Osteocyte (in vitro differentiated cells): ENCODE measurements at regions not wholly inside any gene's neighbourhood (a gene's known extent, or its start where the extent isn't known, plus 50 kb on each side); places are given as distances from the start of the nearest gene placed in this dataset.

Source experiments
- DNase-seq: peaks from one replicate; pipeline ENCODE4 v3.0.0; 2021; ENCODE audit warnings: mixed read lengths; ENCODE audit not compliant: unreplicated experiment; ENCODE audit errors: extremely low spot score
- H3K27ac Mint-ChIP-seq: one replicate; pipeline ENCODE4 v1.8.0; 2021; ENCODE audit warnings: mild to moderate bottlenecking, mixed read lengths; ENCODE audit not compliant: unreplicated experiment
- H3K27me3 Mint-ChIP-seq: one replicate; pipeline ENCODE4 v1.8.0; 2021; ENCODE audit warnings: mixed read lengths; ENCODE audit not compliant: unreplicated experiment
- H3K36me3 Mint-ChIP-seq: one replicate; pipeline ENCODE4 v1.8.0; 2021; ENCODE audit warnings: mixed read lengths; ENCODE audit not compliant: unreplicated experiment
- H3K4me1 Mint-ChIP-seq: one replicate; pipeline ENCODE4 v1.8.0; 2021; ENCODE audit warnings: mixed read lengths; ENCODE audit not compliant: unreplicated experiment
- H3K4me3 Mint-ChIP-seq: one replicate; pipeline ENCODE4 v1.8.0; 2021; ENCODE audit warnings: mild to moderate bottlenecking, moderate library complexity, mixed read lengths; ENCODE audit not compliant: unreplicated experiment
- H3K9me3 Mint-ChIP-seq: one replicate; pipeline ENCODE4 v1.8.0; 2021; ENCODE audit warnings: mixed read lengths; ENCODE audit not compliant: unreplicated experiment
- CTCF ChIP-seq: fragments of 200-600 bp; sonication (generic); IDR thresholded peaks from 2 replicates; pipeline ENCODE4 v1.5.0; 2021; ENCODE audit warnings: antibody characterized with exemption, mild to moderate bottlenecking, moderate library complexity

GRCh38 chr1:67627906-67628305, 57.1 kb upstream of the GADD45A start:
- no peak for TF ChIP-seq CTCF
- peaks cover 15% of the 10 kb centered on the region for H3K9me3 Mint-ChIP-seq
- H3K36me3 Mint-ChIP-seq, result peaks cover 5% of the 10 kb centered on the region
- no peak overlapping the region for H3K27ac Mint-ChIP-seq
- peaks cover 9% of the 10 kb centered on the region for H3K4me1 Mint-ChIP-seq
- peak; percentile 42 for DNase-seq
- no peak overlapping the region for H3K4me3 Mint-ChIP-seq
- no peaks in the 10 kb centered on the region for H3K27me3 Mint-ChIP-seq

- Mint-ChIP-seq H3K36me3 (peaks cover 5% of the 10 kb centered on the region), H3K4me3 (no peak overlapping the region), H3K9me3 (peaks cover 15% of the 10 kb centered on the region), H3K4me1 (peaks cover 9% of the 10 kb centered on the region), H3K27me3 (no peaks in the 10 kb centered on the region), H3K27ac (no peak overlapping the region)
- DNase-seq, result peak; percentile 25
- no peak for TF ChIP-seq CTCF
Observed at GRCh38 chr1:67629370-67630075, 55.5 kb upstream of the GADD45A start.

DNA sequence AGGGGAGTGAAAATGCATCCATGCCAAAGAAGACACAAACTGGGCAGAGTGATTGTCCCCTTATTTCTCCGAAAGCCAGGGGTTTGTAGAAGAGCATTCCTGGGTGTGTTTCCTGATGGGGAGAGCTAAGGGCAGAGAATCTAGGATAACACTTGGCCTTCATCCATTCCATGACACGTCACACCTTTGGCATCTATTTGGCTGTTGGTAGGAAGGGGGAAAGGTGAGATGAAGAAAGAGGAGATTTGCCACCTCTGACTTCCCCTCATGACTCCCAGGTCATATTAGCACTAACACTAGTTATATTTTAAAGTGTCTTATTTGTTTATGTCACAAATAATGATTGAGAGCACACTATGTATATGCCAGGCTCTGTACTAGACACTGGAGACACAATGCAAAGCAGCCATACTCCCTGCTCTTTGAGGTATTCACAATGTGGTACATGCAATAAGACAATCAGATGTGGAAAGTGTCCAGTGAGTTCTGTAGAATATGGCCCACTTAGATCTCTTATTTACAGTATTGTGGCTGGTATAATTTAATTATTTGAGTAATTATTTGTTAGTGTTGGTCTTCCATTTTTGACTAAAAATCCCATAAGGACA, 54.5 kb upstream of the GADD45A start:
- H3K9me3 Mint-ChIP-seq, result peaks cover 15% of the 10 kb centered on the region
- peak; percentile 7 for DNase-seq
- H3K27me3 Mint-ChIP-seq, result no peaks in the 10 kb centered on the region
- H3K36me3 Mint-ChIP-seq, result peaks cover 5% of the 10 kb centered on the region
- peaks cover 9% of the 10 kb centered on the region for H3K4me1 Mint-ChIP-seq
- TF ChIP-seq CTCF, result no peak
- no peak overlapping the region for H3K27ac Mint-ChIP-seq
- no peak overlapping the region for H3K4me3 Mint-ChIP-seq

DNA sequence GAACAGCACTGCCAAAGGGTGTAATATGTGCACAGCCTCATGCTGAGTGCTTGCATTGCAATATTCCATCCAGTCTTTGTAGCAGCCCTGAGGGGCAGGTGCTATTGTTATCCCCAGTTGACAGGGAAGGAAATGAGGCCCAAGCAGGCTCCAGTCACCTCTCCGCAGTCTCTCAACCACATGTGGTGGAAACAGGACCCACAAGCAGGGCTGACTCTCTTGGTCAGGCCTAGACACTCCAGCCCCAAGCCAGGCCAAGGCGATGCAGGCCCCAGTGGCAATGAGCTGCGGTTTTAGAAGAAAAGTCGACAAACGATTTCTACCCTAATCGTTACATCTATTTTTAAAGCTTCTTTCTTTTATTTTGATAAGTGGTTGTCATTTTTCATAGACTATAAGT, 52.6 kb upstream of the GADD45A start:
- Mint-ChIP-seq H3K4me3 (no peak overlapping the region), H3K9me3 (peaks cover 4% of the 10 kb centered on the region), H3K27me3 (no peaks in the 10 kb centered on the region), H3K36me3 (peaks cover 2% of the 10 kb centered on the region), H3K4me1 (peaks cover 1% of the 10 kb centered on the region), H3K27ac (no peak overlapping the region)
- peak; percentile 63 for DNase-seq
- TF ChIP-seq CTCF, result no peak

DNA sequence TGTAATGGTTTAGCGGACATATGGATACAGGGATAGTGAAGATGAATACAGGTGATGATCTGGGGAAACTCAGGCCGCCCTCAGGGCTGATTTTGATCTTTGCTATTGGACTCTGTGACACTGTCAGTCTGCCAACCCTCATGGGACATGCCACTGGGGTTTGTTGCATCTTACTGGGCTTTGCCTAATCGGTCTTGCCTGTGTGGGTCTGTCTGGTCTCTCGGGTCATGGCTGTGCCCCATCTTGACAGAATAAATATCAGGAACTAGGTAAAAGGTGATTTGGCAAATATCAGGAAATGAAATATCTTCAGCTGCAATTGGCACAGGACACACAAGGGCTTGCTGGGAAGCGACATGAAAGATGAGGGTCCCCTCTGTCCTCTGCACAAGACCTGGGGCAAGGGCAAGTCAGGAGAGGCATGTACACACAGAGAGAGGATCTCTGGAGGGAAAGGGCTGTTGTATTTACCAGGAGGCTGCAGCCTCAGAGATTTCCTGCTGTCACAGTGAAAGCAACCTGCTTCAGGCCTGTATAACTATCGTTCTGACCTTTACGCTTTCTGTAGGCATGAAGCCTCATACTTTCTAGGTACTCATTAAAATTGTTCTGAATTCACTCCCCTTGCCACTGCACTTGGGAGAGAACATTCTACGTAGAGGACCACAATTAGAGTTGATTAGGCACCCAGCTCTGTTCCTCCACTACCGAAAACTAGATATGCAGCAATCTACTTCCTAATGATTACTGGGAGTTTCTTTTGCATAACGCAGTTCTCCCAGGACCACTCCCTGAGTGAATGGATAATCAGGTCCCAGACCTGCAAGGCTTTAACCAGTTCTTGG, 52.0 kb upstream of the GADD45A start:
- Mint-ChIP-seq H3K4me3 (no peak overlapping the region), H3K9me3 (no peaks in the 10 kb centered on the region), H3K4me1 (no peaks in the 10 kb centered on the region), H3K27me3 (no peaks in the 10 kb centered on the region), H3K27ac (no peak overlapping the region), H3K36me3 (peaks cover 2% of the 10 kb centered on the region)
- DNase-seq, result peak; percentile 59
- TF ChIP-seq CTCF, result no peak
